Right lobe of liver (tissue), 4 donors: ENCODE measurements at regions not wholly inside any gene's neighbourhood (a gene's known extent, or its start where the extent isn't known, plus 50 kb on each side); places are given as distances from the start of the nearest gene placed in this dataset.

Experiments used
- POLR2A ChIP-seq: fragments of 450-650 bp; IDR thresholded peaks from one replicate; pipeline ENCODE4 v1.6.1; 2017; ENCODE audit warnings: antibody characterized with exemption, mild to moderate bottlenecking
- TF ChIP-seq, protein P1 (sequence below), 4 donors: fragments of 200-600 bp in 3 of 4; fragments of 450-650 bp in 1 of 4; IDR thresholded peaks; one replicate each; pipeline versions ENCODE4 v1.5.1 to v1.8.0; 2016 to 2022; ENCODE audit warnings: antibody characterized with exemption in 4 of 4, mild to moderate bottlenecking in 2 of 4
- donor health status: DM: no; HTN: no; CAD: no.
- donor health status: DM: no; HTN: no; CAD: no.
- donor health status: DM: no; HTN: yes; CAD: no.

DNA sequence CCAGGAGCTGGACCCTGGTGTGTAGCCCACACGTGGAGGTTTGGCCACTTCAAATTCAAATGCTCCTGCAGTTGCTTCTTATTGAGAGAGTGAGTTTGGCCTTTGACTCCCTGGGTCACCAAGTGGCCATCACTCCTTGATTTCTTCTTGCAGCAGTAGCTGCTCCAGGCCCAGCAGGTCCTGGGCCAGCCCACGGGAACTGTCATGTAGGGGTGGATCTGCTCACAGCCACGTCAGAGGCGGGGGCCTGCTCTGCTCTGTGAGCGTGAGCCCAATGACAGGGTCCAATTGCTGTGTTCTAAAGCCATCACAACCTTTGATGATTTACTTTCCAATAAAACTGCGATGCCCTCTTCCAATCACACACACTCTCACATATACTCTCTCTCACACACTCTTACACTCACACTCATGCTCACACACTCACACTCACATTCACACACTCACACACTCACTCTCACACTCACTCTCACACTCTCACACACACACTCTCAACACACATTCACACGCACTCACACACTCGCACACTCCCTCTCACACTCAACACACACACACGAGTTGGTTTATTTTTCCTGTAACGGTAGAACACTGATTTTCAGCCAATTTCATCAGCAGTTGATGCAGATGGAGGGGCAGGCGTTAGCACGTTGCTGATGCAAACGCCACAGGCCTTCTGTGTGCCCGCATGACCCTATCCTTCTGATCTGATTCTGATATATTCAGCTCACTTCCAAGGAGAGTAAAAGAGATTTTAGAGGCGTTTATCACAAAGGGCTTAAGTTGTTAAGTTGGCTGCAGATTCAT is 210.7 kb upstream of the PPP2R2D start:
- TF ChIP-seq, protein P1, sequence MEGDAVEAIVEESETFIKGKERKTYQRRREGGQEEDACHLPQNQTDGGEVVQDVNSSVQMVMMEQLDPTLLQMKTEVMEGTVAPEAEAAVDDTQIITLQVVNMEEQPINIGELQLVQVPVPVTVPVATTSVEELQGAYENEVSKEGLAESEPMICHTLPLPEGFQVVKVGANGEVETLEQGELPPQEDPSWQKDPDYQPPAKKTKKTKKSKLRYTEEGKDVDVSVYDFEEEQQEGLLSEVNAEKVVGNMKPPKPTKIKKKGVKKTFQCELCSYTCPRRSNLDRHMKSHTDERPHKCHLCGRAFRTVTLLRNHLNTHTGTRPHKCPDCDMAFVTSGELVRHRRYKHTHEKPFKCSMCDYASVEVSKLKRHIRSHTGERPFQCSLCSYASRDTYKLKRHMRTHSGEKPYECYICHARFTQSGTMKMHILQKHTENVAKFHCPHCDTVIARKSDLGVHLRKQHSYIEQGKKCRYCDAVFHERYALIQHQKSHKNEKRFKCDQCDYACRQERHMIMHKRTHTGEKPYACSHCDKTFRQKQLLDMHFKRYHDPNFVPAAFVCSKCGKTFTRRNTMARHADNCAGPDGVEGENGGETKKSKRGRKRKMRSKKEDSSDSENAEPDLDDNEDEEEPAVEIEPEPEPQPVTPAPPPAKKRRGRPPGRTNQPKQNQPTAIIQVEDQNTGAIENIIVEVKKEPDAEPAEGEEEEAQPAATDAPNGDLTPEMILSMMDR (IDR thresholded peaks at IDR 0.05), result no peak
- TF ChIP-seq POLR2A, result no peak
